Stimulated activated memory B cell treated with anti-CD40 and anti-IgM and Interleukin-4, amounts not matched to agents 10 μg/mL and 1 μg/mL and 100 μg/mL, for 72 hours (primary cell): ENCODE measurements at regions not wholly inside any gene's neighbourhood (a gene's known extent, or its start where the extent isn't known, plus 50 kb on each side); places are given as distances from the start of the nearest gene placed in this dataset.
"Not testable (repeated sequence)": the region's sequence is repeated elsewhere in the genome, so short reads cannot be mapped to it uniquely, and the experiment has no call there.

Experiments used
- ATAC-seq: fragments of 150-1000 bp; cut with Tn5 transposase; 2 replicates; pipeline ENCODE4 v1.10.0; 2021
- H3K27ac Mint-ChIP-seq: one replicate; pipeline ENCODE4 v1.8.0; 2022; ENCODE audit warnings: mild to moderate bottlenecking, mixed read lengths
- H3K27me3 Mint-ChIP-seq: one replicate; pipeline ENCODE4 v1.8.0; 2022; ENCODE audit warnings: mixed read lengths
- H3K36me3 Mint-ChIP-seq: one replicate; pipeline ENCODE4 v1.8.0; 2022; ENCODE audit warnings: mixed read lengths
- H3K4me1 Mint-ChIP-seq: one replicate; pipeline ENCODE4 v1.8.0; 2022; ENCODE audit warnings: mixed read lengths
- H3K4me3 Mint-ChIP-seq: one replicate; pipeline ENCODE4 v1.8.0; 2022; ENCODE audit warnings: mild to moderate bottlenecking, moderate library complexity, mixed read lengths
- H3K9me3 Mint-ChIP-seq: one replicate; pipeline ENCODE4 v1.8.0; 2022; ENCODE audit warnings: mixed read lengths

DNA sequence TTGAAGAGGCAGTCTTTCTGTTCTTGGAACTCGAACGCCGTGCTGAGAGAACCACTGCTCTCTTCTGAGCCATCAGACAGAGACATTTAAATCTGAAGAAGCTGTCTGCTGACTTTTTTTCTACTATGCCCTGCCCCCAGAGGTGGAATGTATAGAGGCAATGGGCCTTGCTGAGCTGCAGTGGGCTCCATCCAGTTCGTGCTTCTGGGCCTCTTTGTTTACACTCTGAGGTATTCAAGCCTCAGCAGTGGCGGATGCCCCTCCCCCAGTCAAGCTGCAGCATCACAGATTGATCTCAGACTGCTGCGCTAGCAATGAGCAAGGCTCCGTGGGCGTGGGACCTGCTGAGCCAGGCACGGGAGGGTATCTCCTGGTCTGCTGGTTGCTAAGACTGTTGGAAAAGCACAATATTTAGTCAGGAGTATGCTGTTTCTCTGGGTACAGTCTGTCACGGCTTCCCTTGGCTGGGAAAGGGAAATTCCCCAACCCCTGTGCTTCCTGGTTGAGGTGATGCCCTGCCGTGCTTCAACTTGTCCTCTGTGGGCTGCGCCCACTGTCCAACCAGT is 526.8 kb downstream of the CD109 start:
- Mint-ChIP-seq H3K27me3 (no peaks in the 10 kb centered on the region), H3K36me3 (no peaks in the 10 kb centered on the region), H3K4me3 (no peak overlapping the region), H3K9me3 (peaks cover 6% of the 10 kb centered on the region), H3K4me1 (no peaks in the 10 kb centered on the region), H3K27ac (no peak overlapping the region)
- ATAC-seq = no peak

- H3K4me3 Mint-ChIP-seq = no peak overlapping the region
- H3K4me1 Mint-ChIP-seq = no peaks in the 10 kb centered on the region
- no peaks in the 10 kb centered on the region for H3K36me3 Mint-ChIP-seq
- H3K27ac Mint-ChIP-seq = no peak overlapping the region
- no peak for ATAC-seq
- H3K9me3 Mint-ChIP-seq = peaks cover 9% of the 10 kb centered on the region
- H3K27me3 Mint-ChIP-seq = no peaks in the 10 kb centered on the region
These were observed 518.0 kb downstream of the CD109 start for GRCh38 chr6:74213995-74214394.

DNA sequence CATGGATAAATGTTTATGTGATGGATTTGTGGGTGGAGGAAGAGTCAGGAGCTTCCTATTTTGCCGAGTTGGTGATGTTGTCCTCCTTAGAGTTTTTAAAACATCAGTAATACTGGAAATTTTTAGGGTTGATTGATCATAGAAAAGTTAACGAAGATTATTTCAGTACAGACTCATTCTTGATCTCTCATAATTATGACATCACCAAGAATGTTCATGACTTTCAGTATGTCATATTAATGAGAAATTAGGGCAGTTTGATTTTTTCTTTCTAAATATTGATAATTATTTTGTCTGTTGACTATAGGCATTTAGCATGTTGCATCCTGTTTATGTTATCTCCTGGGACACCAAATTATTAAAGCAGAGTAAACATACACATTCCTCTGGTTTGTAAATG is 512.2 kb downstream of the CD109 start:
- no peaks in the 10 kb centered on the region for H3K4me1 Mint-ChIP-seq
- no peaks in the 10 kb centered on the region for H3K27me3 Mint-ChIP-seq
- no peak overlapping the region for H3K27ac Mint-ChIP-seq
- no peak overlapping the region for H3K4me3 Mint-ChIP-seq
- H3K9me3 Mint-ChIP-seq = peaks cover 17% of the 10 kb centered on the region
- H3K36me3 Mint-ChIP-seq = no peaks in the 10 kb centered on the region
- ATAC-seq = no peak

DNA sequence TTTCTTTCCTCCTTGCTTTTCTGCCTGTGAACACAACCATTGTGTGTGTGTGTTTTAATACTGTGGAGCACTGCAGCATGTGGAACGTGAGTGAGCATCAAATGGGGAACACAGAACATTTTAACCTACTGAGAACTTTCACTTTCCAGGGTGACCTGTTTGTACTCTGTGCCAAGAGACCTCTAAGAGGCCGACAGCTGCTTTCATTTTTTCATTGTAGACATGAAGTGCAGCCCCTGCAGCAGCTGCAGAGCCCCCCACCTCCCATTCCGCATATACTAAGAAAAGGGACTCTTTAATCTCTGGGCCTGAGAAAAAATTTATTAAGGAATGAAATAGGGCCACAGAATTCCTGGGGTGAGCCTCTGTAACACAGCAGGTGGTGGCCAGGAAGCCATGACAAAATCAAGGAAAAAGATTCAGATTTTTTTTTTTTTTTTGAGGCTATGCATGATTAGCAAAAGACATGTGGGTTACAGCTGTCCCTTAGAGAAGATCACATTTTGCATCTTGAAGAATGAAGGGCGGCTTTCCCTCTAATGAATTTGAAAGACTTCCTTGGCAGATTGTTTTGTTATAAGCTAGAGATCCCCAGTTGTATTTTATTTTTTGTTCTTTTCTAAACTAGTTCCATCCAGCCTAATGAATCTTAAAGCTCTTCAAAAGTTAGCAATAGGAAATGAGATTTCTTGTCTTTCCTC is 503.4 kb downstream of the CD109 start:
- Mint-ChIP-seq H3K4me1 (no peaks in the 10 kb centered on the region), H3K27ac (no peak overlapping the region), H3K9me3 (peaks cover 2% of the 10 kb centered on the region), H3K27me3 (no peaks in the 10 kb centered on the region), H3K4me3 (no peak overlapping the region), H3K36me3 (no peaks in the 10 kb centered on the region)
- no peak for ATAC-seq

DNA sequence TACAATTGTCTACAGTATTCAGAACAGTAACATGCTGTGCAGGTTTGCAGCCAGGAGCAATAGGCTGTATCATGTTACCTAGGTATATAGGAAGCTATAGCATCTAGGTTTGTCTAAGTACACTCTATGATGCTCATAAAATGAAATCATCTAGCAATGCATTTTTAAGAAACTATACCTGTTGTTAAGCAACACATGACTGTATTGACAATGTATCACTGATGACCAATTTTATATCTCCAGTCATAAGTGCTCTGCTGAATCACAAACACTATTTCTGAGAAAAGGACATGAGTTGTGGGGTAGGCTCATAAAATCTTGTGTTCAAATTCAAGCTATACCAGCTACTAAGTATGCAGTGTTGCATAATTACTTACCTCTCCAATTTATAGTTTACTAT is 501.3 kb downstream of the CD109 start:
- Mint-ChIP-seq H3K36me3 (no peaks in the 10 kb centered on the region), H3K9me3 (no peaks in the 10 kb centered on the region), H3K4me1 (no peaks in the 10 kb centered on the region), H3K27ac (no peak overlapping the region), H3K27me3 (no peaks in the 10 kb centered on the region), H3K4me3 (no peak overlapping the region)
- ATAC-seq = no peak

GRCh38 chr6:74187811-74188210 is 491.8 kb downstream of the CD109 start:
- Mint-ChIP-seq H3K27me3 (no peaks in the 10 kb centered on the region), H3K4me1 (no peaks in the 10 kb centered on the region), H3K9me3 (peaks cover 13% of the 10 kb centered on the region), H3K36me3 (no peaks in the 10 kb centered on the region), H3K27ac (no peak overlapping the region), H3K4me3 (no peak overlapping the region)
- ATAC-seq = no peak

DNA sequence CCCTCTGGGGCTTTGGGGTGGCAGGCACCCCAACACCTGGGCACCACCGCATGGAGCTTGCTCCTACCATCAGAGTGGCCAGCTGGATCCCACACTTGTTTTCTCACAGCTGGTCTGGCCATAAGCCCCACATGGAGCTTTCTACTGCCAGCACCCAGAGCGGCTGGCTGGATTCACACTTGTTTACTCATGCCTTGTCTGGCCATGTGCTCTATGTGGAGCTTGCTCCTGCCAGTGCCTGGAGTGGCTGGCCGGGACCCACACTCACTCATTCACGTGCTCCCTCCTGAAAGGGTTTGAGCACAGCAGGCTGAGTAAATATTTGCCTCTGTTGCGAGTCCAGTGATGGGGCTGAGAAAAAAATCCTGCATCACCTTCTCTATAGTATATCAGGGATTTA is 487.0 kb downstream of the CD109 start:
- Mint-ChIP-seq H3K4me1 (no peaks in the 10 kb centered on the region), H3K27ac (no peak overlapping the region), H3K36me3 (no peaks in the 10 kb centered on the region), H3K4me3 (no peak overlapping the region), H3K27me3 (no peaks in the 10 kb centered on the region), H3K9me3 (peaks cover 6% of the 10 kb centered on the region)
- no peak for ATAC-seq

DNA sequence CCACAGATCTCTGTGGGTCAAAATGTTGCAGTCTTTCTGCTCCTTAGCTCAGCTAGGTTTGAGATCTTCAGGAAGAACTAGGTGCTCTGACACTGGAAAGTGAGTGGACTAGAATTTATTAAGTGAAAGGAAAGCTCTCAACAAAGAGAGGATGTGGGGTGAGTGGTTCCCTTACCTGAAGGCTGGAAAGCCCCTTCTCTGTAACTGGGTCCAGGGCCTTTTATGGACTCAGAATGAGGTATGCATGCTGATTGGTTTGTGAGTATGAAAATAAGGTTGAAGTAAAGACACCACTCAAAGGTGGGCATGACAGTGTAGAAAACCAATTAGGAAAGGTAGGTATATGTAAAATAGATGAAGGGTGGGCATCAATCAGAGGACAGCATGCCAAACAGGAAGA is 485.5 kb downstream of the CD109 start:
- H3K9me3 Mint-ChIP-seq = peaks cover 6% of the 10 kb centered on the region
- no peak overlapping the region for H3K27ac Mint-ChIP-seq
- no peaks in the 10 kb centered on the region for H3K27me3 Mint-ChIP-seq
- no peak for ATAC-seq
- H3K4me1 Mint-ChIP-seq = no peaks in the 10 kb centered on the region
- H3K36me3 Mint-ChIP-seq = no peaks in the 10 kb centered on the region
- H3K4me3 Mint-ChIP-seq = no peak overlapping the region

DNA sequence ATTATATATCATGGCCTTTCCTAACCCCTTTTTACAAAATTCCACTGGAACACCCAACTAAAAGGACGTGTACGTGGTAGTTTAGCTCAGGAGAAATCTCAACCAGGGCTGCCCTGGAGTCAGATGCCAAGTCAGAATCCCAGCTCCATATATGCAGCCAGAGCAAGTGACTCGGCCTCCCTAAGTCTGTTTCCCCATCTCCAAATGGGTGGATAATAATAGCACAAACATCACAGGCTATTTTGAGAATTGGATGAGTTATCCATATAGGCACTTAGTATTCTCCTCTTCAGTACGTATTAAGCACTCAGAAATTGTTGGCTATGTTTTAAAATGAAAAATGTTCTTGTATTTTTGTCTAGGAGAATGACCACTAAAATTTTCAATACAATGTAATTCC is 481.5 kb downstream of the CD109 start:
- Mint-ChIP-seq H3K9me3 (peaks cover 3% of the 10 kb centered on the region), H3K27ac (no peak overlapping the region), H3K36me3 (no peaks in the 10 kb centered on the region), H3K27me3 (no peaks in the 10 kb centered on the region), H3K4me3 (no peak overlapping the region), H3K4me1 (no peaks in the 10 kb centered on the region)
- no peak for ATAC-seq

DNA sequence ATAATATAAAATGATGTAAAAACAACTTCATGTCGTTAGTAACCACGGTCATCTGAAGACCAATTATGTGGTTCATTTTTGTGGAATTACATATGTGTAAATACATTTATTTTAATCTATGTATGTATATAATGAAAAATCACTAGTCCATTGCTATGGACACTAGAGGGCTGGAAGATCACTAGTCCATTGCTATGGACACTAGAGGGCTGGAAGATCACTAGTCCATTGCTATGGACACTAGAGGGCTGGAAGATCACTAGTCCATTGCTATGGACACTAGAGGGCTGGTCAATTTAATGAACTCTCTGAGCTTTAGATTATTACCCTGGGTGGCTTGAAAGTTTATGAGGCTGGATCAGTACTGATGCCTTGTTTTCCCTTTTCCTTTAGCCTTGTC is 474.5 kb downstream of the CD109 start:
- not testable (repeated sequence) for H3K36me3 Mint-ChIP-seq, ATAC-seq, H3K9me3 Mint-ChIP-seq, H3K4me3 Mint-ChIP-seq, H3K27me3 Mint-ChIP-seq, H3K4me1 Mint-ChIP-seq, H3K27ac Mint-ChIP-seq

GRCh38 chr6:74170118-74170517 is 474.1 kb downstream of the CD109 start:
- Mint-ChIP-seq H3K27me3 (no peaks in the 10 kb centered on the region), H3K36me3 (no peaks in the 10 kb centered on the region), H3K27ac (no peak overlapping the region), H3K9me3 (peaks cover 3% of the 10 kb centered on the region), H3K4me3 (no peak overlapping the region), H3K4me1 (no peaks in the 10 kb centered on the region)
- no peak for ATAC-seq

DNA sequence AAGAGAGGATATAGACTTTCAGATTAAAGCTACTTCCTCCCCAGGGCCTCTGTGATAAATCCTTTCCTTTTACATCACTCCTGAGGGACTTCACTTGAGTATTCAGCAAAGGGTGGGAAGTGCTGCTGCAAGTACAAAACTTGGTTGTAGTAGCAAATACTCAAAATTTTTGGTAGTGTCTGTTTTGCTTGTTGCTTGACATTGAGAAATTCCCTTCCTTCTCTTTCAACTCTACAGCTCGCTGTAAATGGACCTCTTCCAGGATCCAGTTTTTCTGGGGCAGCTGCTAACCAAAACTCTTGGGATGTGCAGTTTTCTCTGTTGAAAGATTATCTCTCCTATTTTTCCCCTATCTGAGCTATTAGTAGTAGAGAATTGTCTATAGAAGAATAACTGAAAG is 472.0 kb downstream of the CD109 start:
- no peak for ATAC-seq
- Mint-ChIP-seq H3K36me3 (no peaks in the 10 kb centered on the region), H3K27me3 (no peaks in the 10 kb centered on the region), H3K4me3 (no peak overlapping the region), H3K27ac (no peak overlapping the region), H3K9me3 (no peaks in the 10 kb centered on the region), H3K4me1 (no peaks in the 10 kb centered on the region)

DNA sequence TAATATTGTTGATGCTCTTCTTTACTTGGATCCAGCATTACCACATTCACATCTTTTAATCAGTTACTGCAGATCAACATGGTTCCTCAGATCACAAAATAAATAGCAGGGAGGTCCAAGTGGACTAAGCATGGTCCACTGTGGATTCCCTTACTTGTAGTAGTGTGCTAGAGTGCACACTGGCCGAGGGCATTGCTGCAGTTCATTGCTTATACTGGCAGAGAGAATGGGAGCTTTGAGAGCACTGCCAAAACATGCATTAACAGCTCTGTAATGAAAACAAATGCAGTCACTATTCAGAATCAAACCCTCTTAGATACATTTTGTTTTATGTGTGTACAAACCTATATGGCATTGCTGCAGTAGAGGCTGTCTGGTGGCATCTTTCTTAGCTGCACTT is 471.5 kb downstream of the CD109 start:
- Mint-ChIP-seq H3K4me1 (no peaks in the 10 kb centered on the region), H3K9me3 (no peaks in the 10 kb centered on the region), H3K27ac (no peak overlapping the region), H3K27me3 (no peaks in the 10 kb centered on the region), H3K4me3 (no peak overlapping the region), H3K36me3 (no peaks in the 10 kb centered on the region)
- ATAC-seq = no peak

GRCh38 chr6:74166849-74167248 is 470.8 kb downstream of the CD109 start:
- no peaks in the 10 kb centered on the region for H3K27me3 Mint-ChIP-seq
- no peaks in the 10 kb centered on the region for H3K4me1 Mint-ChIP-seq
- H3K9me3 Mint-ChIP-seq = no peaks in the 10 kb centered on the region
- no peaks in the 10 kb centered on the region for H3K36me3 Mint-ChIP-seq
- H3K27ac Mint-ChIP-seq = no peak overlapping the region
- no peak for ATAC-seq
- H3K4me3 Mint-ChIP-seq = no peak overlapping the region

- H3K36me3 Mint-ChIP-seq = no peaks in the 10 kb centered on the region
- no peaks in the 10 kb centered on the region for H3K4me1 Mint-ChIP-seq
- no peaks in the 10 kb centered on the region for H3K27me3 Mint-ChIP-seq
- peaks cover 14% of the 10 kb centered on the region for H3K9me3 Mint-ChIP-seq
- no peak for ATAC-seq
- no peak overlapping the region for H3K4me3 Mint-ChIP-seq
- H3K27ac Mint-ChIP-seq = no peak overlapping the region
These were observed 465.4 kb downstream of the CD109 start for GRCh38 chr6:74161380-74161779.

DNA sequence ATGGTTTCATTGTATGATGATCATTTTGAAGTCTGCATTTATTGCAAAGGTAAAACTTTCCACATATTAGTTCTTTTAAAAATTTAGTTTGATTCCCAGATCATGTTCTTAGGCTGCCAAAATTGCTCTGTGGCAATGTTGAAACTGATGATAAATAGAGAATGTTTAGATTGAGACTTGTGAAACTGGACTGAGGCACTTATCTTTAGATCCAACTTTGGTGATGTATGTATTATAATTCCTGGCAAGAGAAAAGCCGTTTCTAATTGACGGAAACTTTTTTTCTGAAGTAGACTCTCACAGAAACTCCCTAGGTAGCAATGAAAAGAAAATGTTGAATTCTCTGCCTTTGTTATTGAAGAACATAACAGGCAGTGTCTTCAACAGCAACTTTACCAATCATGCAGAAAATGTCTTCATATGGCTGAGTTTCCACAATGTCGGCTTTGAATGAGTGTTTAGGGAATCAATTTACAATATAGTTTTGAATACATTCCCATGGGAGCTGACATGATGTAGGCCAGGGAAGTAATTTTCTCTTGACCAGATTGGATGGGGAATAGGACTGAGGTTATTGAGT is 456.2 kb downstream of the CD109 start:
- no peak for ATAC-seq
- no peaks in the 10 kb centered on the region for H3K27me3 Mint-ChIP-seq
- H3K36me3 Mint-ChIP-seq = no peaks in the 10 kb centered on the region
- H3K27ac Mint-ChIP-seq = no peak overlapping the region
- no peaks in the 10 kb centered on the region for H3K4me1 Mint-ChIP-seq
- H3K9me3 Mint-ChIP-seq = no peaks in the 10 kb centered on the region
- no peak overlapping the region for H3K4me3 Mint-ChIP-seq
